GM21723 (cell line): ENCODE measurements at regions not wholly inside any gene's neighbourhood (a gene's known extent, or its start where the extent isn't known, plus 50 kb on each side); places are given as distances from the start of the nearest gene placed in this dataset.

Experiments used
- ATAC-seq: cut with Tn5 transposase; IDR thresholded peaks from one replicate; pipeline ENCODE4 v1.9.1; 2021; ENCODE audit warnings: mild to moderate bottlenecking, moderate library complexity; ENCODE audit not compliant: unreplicated experiment

- ATAC-seq: no peak
Observed at GRCh38 chr11:59302991-59303390, 55.7 kb upstream of the OR5AN1 start.

GRCh38 chr11:59295435-59295834, 63.3 kb upstream of the OR5AN1 start:
- no peak for ATAC-seq

- ATAC-seq: no peak
Observed at GRCh38 chr11:59292611-59293010, 66.1 kb upstream of the OR5AN1 start.

GRCh38 chr11:59291228-59291627, 67.5 kb upstream of the OR5AN1 start:
- ATAC-seq: no peak

GRCh38 chr11:59289356-59290181, 69.1 kb upstream of the OR5AN1 start:
- no peak for ATAC-seq

GRCh38 chr11:59285716-59286260, 72.9 kb upstream of the OR5AN1 start:
- no peak for ATAC-seq

GRCh38 chr11:59284773-59285129, 72.0 kb upstream of the MPEG1 start:
- ATAC-seq: no peak

- ATAC-seq: peak; percentile 80
Observed at GRCh38 chr11:59283825-59284772, 71.4 kb upstream of the MPEG1 start.

GRCh38 chr11:59283311-59283710, 70.6 kb upstream of the MPEG1 start:
- ATAC-seq: no peak

- ATAC-seq: no peak
Observed at GRCh38 chr11:59281177-59281576, 68.5 kb upstream of the MPEG1 start.

GRCh38 chr11:59273373-59273841, 60.7 kb upstream of the MPEG1 start:
- ATAC-seq: peak; percentile 91

- ATAC-seq: no peak
Observed at GRCh38 chr11:59272771-59273372, 60.1 kb upstream of the MPEG1 start.

- ATAC-seq: no peak
Observed at GRCh38 chr11:59271811-59272327, 59.1 kb upstream of the MPEG1 start.

- no peak for ATAC-seq
Observed at GRCh38 chr11:59271247-59271755, 58.6 kb upstream of the MPEG1 start.

- ATAC-seq: no peak
Observed at GRCh38 chr11:59267736-59268475, 55.2 kb upstream of the MPEG1 start.

GRCh38 chr11:59267196-59267595, 54.5 kb upstream of the MPEG1 start:
- ATAC-seq: peak; percentile 79

GRCh38 chr11:59266491-59266890, 53.8 kb upstream of the MPEG1 start:
- no peak for ATAC-seq

GRCh38 chr11:59265735-59266134, 53.0 kb upstream of the MPEG1 start:
- no peak for ATAC-seq

- no peak for ATAC-seq
Observed at GRCh38 chr11:59264736-59265135, 52.0 kb upstream of the MPEG1 start.
